ENCODE measurements at regions not wholly inside any gene's neighbourhood (a gene's known extent, or its start where the extent isn't known, plus 50 kb on each side); places are given as distances from the start of the nearest gene placed in this dataset.
"Not testable (repeated sequence)": the region's sequence is repeated elsewhere in the genome, so short reads cannot be mapped to it uniquely, and the experiment has no call there.

- DNase-seq, result no peak
These were observed 369.2 kb upstream of the CCNH start for GRCh38 chr5:87781976-87782375.

- DNase-seq, result peak; percentile 70
These were observed 368.4 kb upstream of the CCNH start for GRCh38 chr5:87780831-87781760.

DNA sequence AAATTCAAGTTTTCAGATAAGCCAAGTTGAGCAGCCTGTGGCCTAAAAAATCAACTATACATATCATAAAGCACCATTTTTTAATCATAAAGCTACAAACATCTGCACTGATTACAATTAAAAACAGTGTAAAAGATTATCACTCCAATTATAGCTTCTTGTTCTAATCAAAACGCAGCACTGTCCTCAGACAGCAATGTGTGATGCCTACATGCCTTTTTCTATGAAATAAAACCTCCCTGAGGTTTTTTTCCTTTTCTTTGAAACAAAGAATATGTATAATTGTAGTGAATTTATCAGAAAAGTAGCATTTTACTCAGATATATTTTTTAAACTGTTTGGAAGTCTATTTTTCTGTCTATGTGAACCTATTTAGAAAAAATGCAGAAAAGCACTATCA, 366.1 kb upstream of the CCNH start:
- DNase-seq, result no peak

DNA sequence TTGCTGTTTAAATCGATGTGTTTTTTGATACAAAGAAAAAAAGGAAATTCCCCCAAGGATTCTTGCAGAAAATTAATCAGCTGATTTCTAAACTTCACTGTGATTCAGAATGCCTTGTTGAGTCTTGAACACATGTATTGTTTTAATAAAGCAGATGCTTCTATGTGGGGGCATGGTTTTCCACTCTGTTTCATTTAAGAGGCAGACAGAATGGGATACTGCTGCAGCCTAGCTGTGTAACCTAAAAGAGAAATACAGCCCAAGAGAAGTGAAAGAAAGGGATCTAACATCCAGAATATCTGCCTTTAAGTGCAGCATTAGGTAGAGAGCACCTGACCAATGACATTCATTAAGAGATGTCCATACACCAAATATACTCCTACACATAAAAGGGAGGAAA, 365.1 kb upstream of the CCNH start:
- DNase-seq, result no peak

DNA sequence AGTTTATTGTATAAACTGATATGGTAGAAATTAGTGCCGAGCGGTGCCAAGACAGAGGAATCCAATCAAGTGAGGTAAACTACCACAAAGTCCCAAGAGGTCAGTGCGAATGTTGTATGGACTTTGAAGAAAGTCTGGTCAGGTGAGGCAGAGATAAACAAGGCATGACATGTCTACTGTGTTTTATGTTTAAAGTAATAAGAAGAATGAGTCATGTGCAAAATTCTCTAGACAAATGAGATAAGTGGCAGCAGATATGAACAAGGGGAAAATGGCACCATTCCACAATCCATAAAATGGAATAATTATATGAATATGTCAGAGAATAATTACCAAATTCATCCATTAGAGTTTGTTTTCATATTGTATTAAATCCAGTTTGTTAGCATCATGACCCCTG, 364.1 kb upstream of the CCNH start:
- no peak for DNase-seq

- DNase-seq, result not testable (repeated sequence)
These were observed 363.6 kb upstream of the CCNH start for GRCh38 chr5:87776302-87776701.

- no peak for DNase-seq
These were observed 362.5 kb upstream of the CCNH start for GRCh38 chr5:87775228-87775627.

DNA sequence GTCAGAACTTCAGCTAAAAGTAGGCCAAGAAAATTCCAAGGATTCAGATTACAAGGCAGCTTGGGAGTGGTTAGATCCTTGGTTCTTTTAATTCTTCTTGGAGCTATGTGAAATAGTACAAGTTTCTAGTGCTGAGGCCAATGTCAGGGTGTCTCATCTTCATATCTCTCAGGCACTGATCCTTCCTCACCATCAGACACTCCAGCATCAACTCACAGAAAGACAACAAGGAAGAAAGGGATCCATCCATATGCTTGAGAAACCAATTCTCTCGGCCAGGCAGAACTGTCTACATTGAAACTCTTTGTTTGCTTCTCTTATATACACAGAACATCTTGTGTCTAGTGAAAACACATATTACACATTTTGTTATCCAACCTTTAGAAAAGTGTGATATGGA, 362.1 kb upstream of the CCNH start:
- no peak for DNase-seq

- DNase-seq, result no peak
These were observed 357.9 kb upstream of the CCNH start for GRCh38 chr5:87770601-87771121.

DNA sequence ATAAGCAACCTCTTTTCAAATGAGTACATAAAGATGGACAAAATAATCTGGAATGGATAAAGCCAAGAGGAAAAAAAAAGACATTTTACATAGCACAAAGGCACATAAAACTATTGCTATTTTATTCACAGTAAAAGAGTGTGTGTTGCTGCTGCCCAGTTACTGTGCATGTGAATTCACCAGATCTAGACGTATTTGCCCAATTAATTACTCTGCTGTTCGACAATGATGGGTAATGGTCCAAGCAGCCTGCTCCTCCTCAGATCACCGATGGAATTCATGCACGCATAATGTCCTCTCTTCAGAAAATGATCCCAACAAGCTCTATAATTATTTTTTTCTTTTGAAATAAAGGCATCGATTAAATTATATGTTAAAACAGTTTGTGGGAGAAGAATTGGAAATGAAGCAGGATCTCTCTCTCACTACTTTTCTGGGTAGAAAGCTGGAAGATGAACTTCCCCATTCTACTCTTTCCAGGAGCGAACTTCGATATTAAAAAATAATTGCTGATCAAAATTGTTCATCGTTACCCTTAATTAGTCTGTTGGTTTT, 357.4 kb upstream of the CCNH start:
- no peak for DNase-seq

DNA sequence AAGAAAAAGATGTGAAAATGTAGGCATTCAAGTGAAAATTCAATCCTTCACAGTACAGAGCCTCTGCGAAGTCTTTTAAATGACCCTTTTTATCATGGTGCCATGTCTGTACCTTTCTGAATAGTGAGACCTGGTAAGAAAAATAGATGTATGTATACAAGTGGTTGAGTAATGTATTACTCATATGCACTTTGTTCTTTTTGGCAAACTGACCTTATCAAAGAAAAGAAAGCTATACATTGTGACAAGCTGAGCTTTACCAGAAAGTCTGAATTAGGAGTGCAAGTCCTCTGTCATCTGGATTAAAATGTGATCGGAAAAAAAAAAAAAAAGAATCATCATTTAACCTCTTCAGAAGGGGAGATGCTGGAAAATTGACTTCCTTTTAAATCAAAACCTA, 356.4 kb upstream of the CCNH start:
- DNase-seq, result no peak

DNA sequence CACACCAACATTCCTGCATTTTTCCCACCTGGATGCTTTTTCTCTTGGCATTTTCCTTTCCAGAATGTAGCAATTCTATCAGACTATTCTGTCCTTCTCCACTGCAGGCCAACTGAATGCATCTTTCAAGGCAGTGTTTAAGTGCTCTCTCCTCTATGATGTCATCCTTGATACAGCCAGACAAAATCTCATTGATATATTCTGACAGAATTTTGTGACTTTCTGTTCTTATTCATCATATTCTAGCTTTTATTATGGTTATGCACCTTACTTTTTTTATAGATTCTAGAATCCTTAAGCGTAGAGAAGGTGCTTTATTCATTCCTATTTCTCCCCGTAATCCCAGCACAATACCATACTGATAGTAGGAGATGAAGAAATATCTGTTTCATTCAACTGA, 355.5 kb upstream of the CCNH start:
- no peak for DNase-seq

DNA sequence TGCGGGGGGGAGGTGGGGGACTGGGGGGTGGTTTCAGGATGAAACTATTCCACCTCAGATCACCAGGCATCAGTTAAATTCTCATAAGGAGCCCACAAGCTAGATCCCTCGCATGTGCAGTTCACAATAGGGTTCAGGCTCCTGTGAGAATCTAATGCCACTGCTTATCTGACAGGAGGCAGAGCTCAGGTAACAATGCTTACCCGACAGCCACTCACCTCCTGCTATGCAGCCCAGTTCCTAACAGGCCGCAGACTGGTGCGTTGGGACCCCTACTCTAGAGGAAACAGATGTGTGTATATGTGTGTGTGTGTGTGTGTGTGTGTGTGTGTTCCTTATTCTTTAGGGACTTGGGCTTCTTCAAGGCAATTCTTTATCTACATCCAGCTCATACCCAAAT, 352.3 kb upstream of the CCNH start:
- DNase-seq, result no peak

- no peak for DNase-seq
These were observed 349.9 kb upstream of the CCNH start for GRCh38 chr5:87762631-87763030.

DNA sequence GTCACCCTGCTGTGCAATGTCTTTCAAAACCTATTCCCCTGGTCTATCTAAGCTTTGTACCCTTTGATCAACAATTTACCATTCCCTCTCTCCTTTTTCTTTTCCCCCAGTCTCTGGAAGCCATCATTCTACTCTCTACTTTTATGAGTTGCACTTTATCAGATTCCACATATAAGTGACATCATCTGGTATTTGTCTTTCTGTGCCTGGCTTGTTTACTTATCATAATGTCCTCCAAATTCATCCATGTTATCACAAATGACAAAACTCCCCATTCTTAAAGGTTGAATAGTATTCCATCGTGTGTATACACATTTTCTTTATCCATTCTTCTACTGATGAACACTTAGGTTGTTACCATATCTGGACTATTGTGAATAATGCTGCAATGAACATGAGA, 344.2 kb upstream of the CCNH start:
- DNase-seq, result no peak

- DNase-seq, result no peak
These were observed 342.6 kb upstream of the CCNH start for GRCh38 chr5:87755360-87755759.

- no peak for DNase-seq
These were observed 341.5 kb upstream of the CCNH start for GRCh38 chr5:87754009-87754757.

DNA sequence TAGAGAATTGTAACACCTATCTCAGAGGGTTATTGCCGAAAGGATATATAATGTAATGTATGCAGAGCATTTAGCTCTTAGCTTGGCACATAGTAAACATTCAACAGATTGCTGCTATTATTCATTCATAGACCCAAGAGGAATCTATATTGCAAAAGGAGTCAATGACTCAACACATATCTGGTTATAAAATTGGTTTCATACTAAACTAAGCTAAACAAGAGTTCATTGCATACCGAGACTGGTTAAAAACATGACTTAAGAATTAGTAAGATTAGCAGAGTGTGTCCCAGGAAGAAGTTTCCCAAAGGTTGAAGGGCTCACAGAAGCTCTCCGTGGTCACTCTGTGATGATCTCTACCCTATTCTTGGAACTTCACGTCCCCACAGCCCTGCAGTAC, 339.6 kb upstream of the CCNH start:
- no peak for DNase-seq

DNA sequence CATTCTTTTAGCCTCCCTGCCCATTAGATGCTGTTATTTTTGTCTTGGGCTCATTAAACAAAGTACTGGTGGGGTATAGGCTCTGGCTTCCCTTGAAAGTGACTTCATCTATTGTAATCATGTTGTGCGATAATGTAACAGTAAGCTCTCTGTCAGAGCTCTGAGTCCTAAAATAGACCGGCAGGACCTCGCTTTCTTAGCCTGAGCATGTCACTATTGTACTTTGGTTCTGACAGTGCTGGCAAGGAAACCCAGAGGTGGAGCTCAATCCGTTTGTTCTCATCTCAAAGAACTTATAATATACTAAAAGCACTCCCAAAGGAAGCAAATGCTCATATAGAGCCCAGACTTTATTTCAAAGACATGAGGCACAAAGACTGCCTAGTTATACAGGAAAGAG, 339.1 kb upstream of the CCNH start:
- DNase-seq, result no peak

- no peak for DNase-seq
These were observed 334.2 kb upstream of the CCNH start for GRCh38 chr5:87746891-87747377.

GRCh38 chr5:87746341-87746740, 333.6 kb upstream of the CCNH start:
- no peak for DNase-seq

DNA sequence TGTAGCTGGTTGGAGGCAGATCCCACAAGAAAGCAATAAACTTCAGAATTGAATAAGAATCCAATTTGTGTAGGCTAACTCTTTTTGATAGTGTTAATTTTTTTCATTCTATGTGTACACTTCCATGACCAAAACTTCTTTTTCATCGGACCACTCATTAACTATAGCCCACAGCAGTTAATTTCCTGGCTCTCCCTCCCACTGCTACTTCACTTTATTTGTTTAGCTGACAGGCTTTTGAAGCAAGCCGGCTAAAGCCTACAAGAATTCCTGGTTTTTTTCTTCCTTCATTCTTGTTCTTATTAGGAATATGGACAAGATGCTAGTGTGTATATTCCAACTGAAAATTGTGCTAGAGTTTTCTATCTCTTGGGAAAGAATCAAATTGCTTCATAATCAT, 329.2 kb upstream of the CCNH start:
- no peak for DNase-seq

GRCh38 chr5:87735923-87736322, 323.2 kb upstream of the CCNH start:
- DNase-seq, result no peak

DNA sequence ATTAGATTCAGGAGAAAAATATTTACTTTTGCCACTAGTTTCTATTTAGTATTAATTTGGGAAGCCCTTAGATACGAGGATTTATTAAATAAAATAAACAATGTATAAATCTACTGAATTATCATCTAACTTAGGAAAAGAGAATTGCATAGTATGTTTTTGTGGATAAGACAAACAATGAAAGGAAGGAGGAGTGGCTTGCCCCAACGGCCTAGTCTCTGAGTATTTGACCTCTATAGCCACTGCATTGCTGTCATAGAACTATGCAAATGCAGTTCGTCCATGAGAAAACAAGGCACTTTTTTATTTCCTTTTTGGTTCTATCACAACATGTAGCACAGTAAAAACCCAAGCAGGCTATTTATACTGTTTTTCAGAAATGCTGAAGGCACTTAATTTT, 321.2 kb upstream of the CCNH start:
- DNase-seq, result no peak

Data from activated CD8-positive, alpha-beta memory T cell treated with anti-CD3 and anti-CD28 coated beads, Interleukin-2, amount 50 U/mL, for 4 hours (primary cell).